ENCODE measurements at regions not wholly inside any gene's neighbourhood (a gene's known extent, or its start where the extent isn't known, plus 50 kb on each side); places are given as distances from the start of the nearest gene placed in this dataset.

DNA sequence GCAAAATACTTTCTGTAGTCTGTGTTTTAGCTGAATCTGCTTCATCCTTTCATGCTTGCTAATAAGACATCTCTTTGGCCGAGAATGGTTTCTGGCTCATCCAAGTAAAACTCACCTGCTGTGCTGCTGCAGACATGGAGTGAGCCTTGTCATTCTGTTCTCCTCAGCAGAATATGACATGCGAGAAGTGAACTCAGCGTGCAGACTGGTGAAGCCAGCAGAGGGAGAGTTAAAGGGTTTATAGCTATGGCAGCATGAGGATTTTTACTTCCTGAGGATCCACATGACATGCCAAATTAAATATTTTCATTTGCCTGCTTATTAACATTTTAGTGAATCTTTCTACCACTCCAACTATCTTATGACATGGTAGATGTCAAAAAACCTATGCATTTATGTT lies 658.4 kb upstream of the NECTIN3 start:
- Mint-ChIP-seq H3K27me3 (ENCODE audit: unreplicated experiment) (no peaks in the 10 kb centered on the region), H3K36me3 (ENCODE audit: unreplicated experiment) (no peaks in the 10 kb centered on the region), H3K4me1 (ENCODE audit: low read depth, unreplicated experiment) (no peaks in the 10 kb centered on the region), H3K4me3 (ENCODE audit: unreplicated experiment) (no peak overlapping the region), H3K27ac (ENCODE audit: unreplicated experiment) (no peak overlapping the region), H3K9me3 (ENCODE audit: unreplicated experiment) (no peaks in the 10 kb centered on the region)
- TF ChIP-seq, protein P1, sequence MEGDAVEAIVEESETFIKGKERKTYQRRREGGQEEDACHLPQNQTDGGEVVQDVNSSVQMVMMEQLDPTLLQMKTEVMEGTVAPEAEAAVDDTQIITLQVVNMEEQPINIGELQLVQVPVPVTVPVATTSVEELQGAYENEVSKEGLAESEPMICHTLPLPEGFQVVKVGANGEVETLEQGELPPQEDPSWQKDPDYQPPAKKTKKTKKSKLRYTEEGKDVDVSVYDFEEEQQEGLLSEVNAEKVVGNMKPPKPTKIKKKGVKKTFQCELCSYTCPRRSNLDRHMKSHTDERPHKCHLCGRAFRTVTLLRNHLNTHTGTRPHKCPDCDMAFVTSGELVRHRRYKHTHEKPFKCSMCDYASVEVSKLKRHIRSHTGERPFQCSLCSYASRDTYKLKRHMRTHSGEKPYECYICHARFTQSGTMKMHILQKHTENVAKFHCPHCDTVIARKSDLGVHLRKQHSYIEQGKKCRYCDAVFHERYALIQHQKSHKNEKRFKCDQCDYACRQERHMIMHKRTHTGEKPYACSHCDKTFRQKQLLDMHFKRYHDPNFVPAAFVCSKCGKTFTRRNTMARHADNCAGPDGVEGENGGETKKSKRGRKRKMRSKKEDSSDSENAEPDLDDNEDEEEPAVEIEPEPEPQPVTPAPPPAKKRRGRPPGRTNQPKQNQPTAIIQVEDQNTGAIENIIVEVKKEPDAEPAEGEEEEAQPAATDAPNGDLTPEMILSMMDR (IDR thresholded peaks at IDR 0.05; ENCODE audit: partially characterized antibody, unreplicated experiment), result no peak
- no peak for DNase-seq

DNA sequence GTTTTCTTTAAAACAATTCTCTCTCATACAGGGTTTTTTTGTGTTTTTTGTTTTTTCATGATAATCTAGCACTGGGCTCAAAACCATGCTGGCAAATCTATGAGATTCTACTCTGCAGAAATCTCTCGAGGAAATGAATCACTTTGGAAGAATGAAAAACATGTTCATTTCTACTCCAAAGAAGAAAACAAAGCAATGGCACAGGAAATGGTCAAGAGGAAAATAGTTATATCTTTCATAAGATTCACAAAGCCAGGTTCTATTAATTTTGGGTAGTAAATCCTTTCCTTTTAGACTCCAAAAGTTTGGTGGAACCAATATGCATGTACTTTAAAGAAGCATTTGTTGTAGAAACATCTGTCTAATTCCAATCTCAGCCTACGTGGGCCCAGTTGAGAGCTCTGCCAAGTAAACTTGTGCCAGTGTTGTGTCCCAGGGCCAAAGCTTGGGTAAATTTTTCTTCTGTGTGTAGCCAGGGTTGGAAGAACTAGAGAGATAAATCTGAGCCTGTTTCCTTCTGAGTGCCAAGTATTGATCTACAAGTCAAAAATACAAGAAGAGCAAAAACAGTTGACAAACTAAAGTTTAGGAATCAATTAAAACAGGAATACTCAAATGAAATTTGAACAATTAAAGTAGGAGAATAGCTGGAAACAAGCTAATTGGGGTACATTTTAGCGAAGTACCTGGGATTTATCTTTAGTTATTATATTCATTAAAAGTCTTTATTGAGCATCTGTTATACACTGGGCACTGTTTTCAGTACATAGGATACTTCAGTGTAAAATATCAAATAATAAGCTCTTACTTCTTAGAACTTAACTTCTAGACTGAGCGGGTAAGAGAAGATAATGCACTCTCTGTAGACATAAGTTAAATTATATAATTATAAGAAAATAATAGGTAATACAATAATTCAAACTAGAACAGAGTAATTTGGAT lies 657.5 kb upstream of the NECTIN3 start:
- Mint-ChIP-seq H3K4me1 (ENCODE audit: low read depth, unreplicated experiment) (no peaks in the 10 kb centered on the region), H3K27me3 (ENCODE audit: unreplicated experiment) (no peaks in the 10 kb centered on the region), H3K36me3 (ENCODE audit: unreplicated experiment) (no peaks in the 10 kb centered on the region), H3K27ac (ENCODE audit: unreplicated experiment) (no peak overlapping the region), H3K4me3 (ENCODE audit: unreplicated experiment) (no peak overlapping the region), H3K9me3 (ENCODE audit: unreplicated experiment) (no peaks in the 10 kb centered on the region)
- no peak for DNase-seq
- TF ChIP-seq, protein P1 (IDR thresholded peaks at IDR 0.05; ENCODE audit: partially characterized antibody, unreplicated experiment), result no peak

DNA sequence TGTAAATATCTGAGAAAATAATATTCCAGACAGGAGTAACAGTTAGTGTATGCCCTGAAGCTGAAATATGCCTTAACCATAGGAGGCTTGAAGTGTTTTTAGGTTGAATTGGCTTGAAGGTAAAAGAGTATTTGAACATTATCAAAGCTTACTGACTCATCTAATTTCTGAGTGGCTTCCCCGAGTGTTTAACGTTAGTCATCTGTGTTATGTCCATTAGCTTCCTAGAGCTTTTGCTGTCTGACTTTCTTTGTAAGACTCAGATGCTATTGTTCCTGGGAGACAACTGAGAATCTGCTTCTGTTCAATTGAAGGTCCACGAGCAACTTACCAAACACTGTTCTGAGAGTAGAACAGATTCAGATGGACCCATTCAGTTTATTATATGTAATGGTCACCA lies 656.8 kb upstream of the NECTIN3 start:
- no peak overlapping the region for H3K27ac Mint-ChIP-seq (ENCODE audit: unreplicated experiment)
- no peaks in the 10 kb centered on the region for H3K36me3 Mint-ChIP-seq (ENCODE audit: unreplicated experiment)
- H3K9me3 Mint-ChIP-seq (ENCODE audit: unreplicated experiment), result no peaks in the 10 kb centered on the region
- no peak for DNase-seq
- no peaks in the 10 kb centered on the region for H3K27me3 Mint-ChIP-seq (ENCODE audit: unreplicated experiment)
- TF ChIP-seq, protein P1 (IDR thresholded peaks at IDR 0.05; ENCODE audit: partially characterized antibody, unreplicated experiment), result no peak
- no peak overlapping the region for H3K4me3 Mint-ChIP-seq (ENCODE audit: unreplicated experiment)
- no peaks in the 10 kb centered on the region for H3K4me1 Mint-ChIP-seq (ENCODE audit: low read depth, unreplicated experiment)

- H3K4me1 Mint-ChIP-seq (ENCODE audit: low read depth, unreplicated experiment), result no peaks in the 10 kb centered on the region
- H3K36me3 Mint-ChIP-seq (ENCODE audit: unreplicated experiment), result no peaks in the 10 kb centered on the region
- no peaks in the 10 kb centered on the region for H3K9me3 Mint-ChIP-seq (ENCODE audit: unreplicated experiment)
- no peak overlapping the region for H3K27ac Mint-ChIP-seq (ENCODE audit: unreplicated experiment)
- no peak for DNase-seq
- no peaks in the 10 kb centered on the region for H3K27me3 Mint-ChIP-seq (ENCODE audit: unreplicated experiment)
- no peak overlapping the region for H3K4me3 Mint-ChIP-seq (ENCODE audit: unreplicated experiment)
- TF ChIP-seq, protein P1 (IDR thresholded peaks at IDR 0.05; ENCODE audit: partially characterized antibody, unreplicated experiment), result no peak
Observed at GRCh38 chr3:110419096-110419495, 652.5 kb upstream of the NECTIN3 start.

DNA sequence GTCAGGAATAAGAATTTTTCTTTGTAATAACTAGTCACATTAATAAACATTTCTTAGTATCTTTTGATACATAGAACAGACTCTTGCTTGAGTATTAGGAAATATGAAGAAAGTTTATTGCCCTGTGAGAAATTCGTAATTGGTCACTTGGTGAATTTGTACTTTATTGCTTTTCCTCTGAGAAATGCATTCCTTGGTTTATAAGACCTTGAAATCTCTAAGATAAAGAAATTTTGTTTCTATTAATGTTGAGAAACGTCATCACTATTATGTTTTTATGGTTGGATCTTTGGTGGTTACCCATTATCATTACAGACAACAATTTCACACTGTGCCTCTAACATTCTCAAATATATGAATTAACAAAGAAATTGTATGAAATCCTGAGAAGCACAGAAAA lies 652.0 kb upstream of the NECTIN3 start:
- H3K4me1 Mint-ChIP-seq (ENCODE audit: low read depth, unreplicated experiment), result no peaks in the 10 kb centered on the region
- no peaks in the 10 kb centered on the region for H3K27me3 Mint-ChIP-seq (ENCODE audit: unreplicated experiment)
- no peak for DNase-seq
- no peaks in the 10 kb centered on the region for H3K9me3 Mint-ChIP-seq (ENCODE audit: unreplicated experiment)
- no peak overlapping the region for H3K4me3 Mint-ChIP-seq (ENCODE audit: unreplicated experiment)
- TF ChIP-seq, protein P1 (IDR thresholded peaks at IDR 0.05; ENCODE audit: partially characterized antibody, unreplicated experiment), result no peak
- H3K36me3 Mint-ChIP-seq (ENCODE audit: unreplicated experiment), result no peaks in the 10 kb centered on the region
- H3K27ac Mint-ChIP-seq (ENCODE audit: unreplicated experiment), result no peak overlapping the region
